SK-MEL-5 (cell line): ENCODE measurements at regions not wholly inside any gene's neighbourhood (a gene's known extent, or its start where the extent isn't known, plus 50 kb on each side); places are given as distances from the start of the nearest gene placed in this dataset.

Source experiments
- DNase-seq: peaks from one replicate; pipeline ENCODE4 v3.0.0-alpha.2; 2016; ENCODE audit warnings: low read depth, low spot score
- in situ Hi-C: cut with HindIII; loops from 2 replicates; pipeline ENCODE4 v1.10.0; 2016; ENCODE audit warnings: low sequenced_read_pairs, high pct_unique_total_duplicates, low pct_unique_long_range_greater_than_20kb

GRCh38 chr6:99836471-99836870 is 157.6 kb downstream of the MCHR2 start:
- in situ Hi-C loops: no loop called here
- DNase-seq: no peak

- in situ Hi-C loops: no loop called here
- peak; percentile 14 for DNase-seq
These were observed 155.4 kb downstream of the MCHR2 start for GRCh38 chr6:99838607-99839006.

GRCh38 chr6:99841297-99841696 is 152.7 kb downstream of the MCHR2 start:
- in situ Hi-C loops: no loop called here
- no peak for DNase-seq

GRCh38 chr6:99846006-99846405 is 148.0 kb downstream of the MCHR2 start:
- in situ Hi-C loops: no loop called here
- DNase-seq: no peak

GRCh38 chr6:99850841-99851240 is 143.2 kb downstream of the MCHR2 start:
- in situ Hi-C loops: no loop called here
- DNase-seq: no peak

- no peak for DNase-seq
- in situ Hi-C loops: no loop called here
These were observed 142.0 kb downstream of the MCHR2 start for GRCh38 chr6:99852031-99852430.

- peak; percentile 46 for DNase-seq
- in situ Hi-C loops: no loop called here
These were observed 127.0 kb downstream of the MCHR2 start for GRCh38 chr6:99867026-99867425.

- DNase-seq: peak; percentile 79
- in situ Hi-C loops: no loop called here
These were observed 125.8 kb downstream of the MCHR2 start for GRCh38 chr6:99868074-99868702.
